ENCODE measurements at regions not wholly inside any gene's neighbourhood (a gene's known extent, or its start where the extent isn't known, plus 50 kb on each side); places are given as distances from the start of the nearest gene placed in this dataset.
A peak's percentile ranks its signal among the peaks of the same experiment; 100 is the strongest.
"Not testable (repeated sequence)": the region's sequence is repeated elsewhere in the genome, so short reads cannot be mapped to it uniquely, and the experiment has no call there.

- H3K27ac Mint-ChIP-seq, H3K27me3 Mint-ChIP-seq, H3K36me3 Mint-ChIP-seq, H3K9me3 Mint-ChIP-seq, ATAC-seq, H3K4me1 Mint-ChIP-seq, H3K4me3 Mint-ChIP-seq: not testable (repeated sequence)
Observed at GRCh38 chr7:21344900-21345299, 83.0 kb upstream of the SP4 start.

- H3K27ac Mint-ChIP-seq: no peak overlapping the region
- H3K27me3 Mint-ChIP-seq: no peaks in the 10 kb centered on the region
- no peaks in the 10 kb centered on the region for H3K9me3 Mint-ChIP-seq
- no peaks in the 10 kb centered on the region for H3K36me3 Mint-ChIP-seq
- H3K4me3 Mint-ChIP-seq: no peak overlapping the region
- H3K4me1 Mint-ChIP-seq: no peaks in the 10 kb centered on the region
- ATAC-seq: no peak
Observed at GRCh38 chr7:21345361-21345760, 82.5 kb upstream of the SP4 start.

- Mint-ChIP-seq H3K27me3 (no peaks in the 10 kb centered on the region), H3K4me3 (no peak overlapping the region), H3K9me3 (no peaks in the 10 kb centered on the region), H3K27ac (no peak overlapping the region), H3K4me1 (no peaks in the 10 kb centered on the region), H3K36me3 (no peaks in the 10 kb centered on the region)
- ATAC-seq: no peak
Observed at GRCh38 chr7:21346297-21346696, 81.6 kb upstream of the SP4 start.

- no peaks in the 10 kb centered on the region for H3K9me3 Mint-ChIP-seq
- peaks cover 47% of the 10 kb centered on the region for H3K4me1 Mint-ChIP-seq
- no peaks in the 10 kb centered on the region for H3K27me3 Mint-ChIP-seq
- H3K27ac Mint-ChIP-seq: peak overlapping the region; percentile 81
- H3K4me3 Mint-ChIP-seq: peak overlapping the region; percentile 67
- peak; percentile 92 for ATAC-seq
- no peaks in the 10 kb centered on the region for H3K36me3 Mint-ChIP-seq
Observed at GRCh38 chr7:21352540-21353387, 75.1 kb upstream of the SP4 start.

- Mint-ChIP-seq H3K4me1 (peaks cover 47% of the 10 kb centered on the region), H3K9me3 (no peaks in the 10 kb centered on the region), H3K27me3 (no peaks in the 10 kb centered on the region), H3K36me3 (no peaks in the 10 kb centered on the region), H3K4me3 (no peak overlapping the region), H3K27ac (peak overlapping the region; percentile 81)
- no peak for ATAC-seq
Observed at GRCh38 chr7:21353388-21353780, 74.5 kb upstream of the SP4 start.

GRCh38 chr7:21354284-21354683, 73.6 kb upstream of the SP4 start:
- Mint-ChIP-seq H3K4me3 (peak overlapping the region; percentile 27), H3K9me3 (no peaks in the 10 kb centered on the region), H3K36me3 (no peaks in the 10 kb centered on the region), H3K4me1 (peaks cover 55% of the 10 kb centered on the region), H3K27me3 (no peaks in the 10 kb centered on the region), H3K27ac (peak overlapping the region; percentile 81)
- ATAC-seq: no peak

- ATAC-seq: peak; percentile 91
- H3K27ac Mint-ChIP-seq: peak overlapping the region; percentile 81
- H3K27me3 Mint-ChIP-seq: no peaks in the 10 kb centered on the region
- no peaks in the 10 kb centered on the region for H3K9me3 Mint-ChIP-seq
- H3K4me3 Mint-ChIP-seq: no peak overlapping the region
- H3K4me1 Mint-ChIP-seq: peaks cover 61% of the 10 kb centered on the region
- H3K36me3 Mint-ChIP-seq: no peaks in the 10 kb centered on the region
Observed at GRCh38 chr7:21355406-21355874, 72.4 kb upstream of the SP4 start.

GRCh38 chr7:21356616-21357015, 71.3 kb upstream of the SP4 start:
- H3K27ac Mint-ChIP-seq: peak overlapping the region; percentile 81
- no peaks in the 10 kb centered on the region for H3K36me3 Mint-ChIP-seq
- peaks cover 65% of the 10 kb centered on the region for H3K4me1 Mint-ChIP-seq
- no peak for ATAC-seq
- no peak overlapping the region for H3K4me3 Mint-ChIP-seq
- H3K27me3 Mint-ChIP-seq: no peaks in the 10 kb centered on the region
- no peaks in the 10 kb centered on the region for H3K9me3 Mint-ChIP-seq

GRCh38 chr7:21357151-21358097, 70.5 kb upstream of the SP4 start:
- Mint-ChIP-seq H3K36me3 (no peaks in the 10 kb centered on the region), H3K4me3 (no peak overlapping the region)

GRCh38 chr7:21358648-21359047, 69.2 kb upstream of the SP4 start:
- Mint-ChIP-seq H3K4me1 (peaks cover 50% of the 10 kb centered on the region), H3K9me3 (no peaks in the 10 kb centered on the region), H3K36me3 (no peaks in the 10 kb centered on the region), H3K4me3 (no peak overlapping the region), H3K27me3 (no peaks in the 10 kb centered on the region), H3K27ac (no peak overlapping the region)
- no peak for ATAC-seq

More at GRCh38 chr7:21357151-21358097, 70.5 kb upstream of the SP4 start:
- ATAC-seq: no peak
- peaks cover 63% of the 10 kb centered on the region for H3K4me1 Mint-ChIP-seq
- H3K27me3 Mint-ChIP-seq: no peaks in the 10 kb centered on the region
- H3K9me3 Mint-ChIP-seq: no peaks in the 10 kb centered on the region
- H3K27ac Mint-ChIP-seq: peak overlapping the region; percentile 81

GRCh38 chr7:21359163-21359562, 68.7 kb upstream of the SP4 start:
- Mint-ChIP-seq H3K27ac (peak overlapping the region; percentile 43), H3K27me3 (no peaks in the 10 kb centered on the region), H3K4me3 (no peak overlapping the region), H3K4me1 (peaks cover 45% of the 10 kb centered on the region), H3K9me3 (no peaks in the 10 kb centered on the region), H3K36me3 (no peaks in the 10 kb centered on the region)
- ATAC-seq: no peak

GRCh38 chr7:21361413-21362125, 66.3 kb upstream of the SP4 start:
- Mint-ChIP-seq H3K9me3 (no peaks in the 10 kb centered on the region), H3K4me1 (peaks cover 23% of the 10 kb centered on the region), H3K4me3 (no peak overlapping the region), H3K27me3 (no peaks in the 10 kb centered on the region), H3K27ac (no peak overlapping the region), H3K36me3 (no peaks in the 10 kb centered on the region)
- ATAC-seq: no peak

- H3K27ac Mint-ChIP-seq: no peak overlapping the region
- H3K9me3 Mint-ChIP-seq: peaks cover 3% of the 10 kb centered on the region
- no peaks in the 10 kb centered on the region for H3K27me3 Mint-ChIP-seq
- H3K36me3 Mint-ChIP-seq: peaks cover 6% of the 10 kb centered on the region
- ATAC-seq: no peak
- no peak overlapping the region for H3K4me3 Mint-ChIP-seq
- peaks cover 8% of the 10 kb centered on the region for H3K4me1 Mint-ChIP-seq
Observed at GRCh38 chr7:21364801-21365271, 63.0 kb upstream of the SP4 start.

- Mint-ChIP-seq H3K4me3 (no peak overlapping the region), H3K36me3 (peaks cover 6% of the 10 kb centered on the region), H3K9me3 (peaks cover 3% of the 10 kb centered on the region), H3K27ac (no peak overlapping the region), H3K27me3 (no peaks in the 10 kb centered on the region), H3K4me1 (peaks cover 15% of the 10 kb centered on the region)
- ATAC-seq: no peak
Observed at GRCh38 chr7:21365866-21366624, 61.8 kb upstream of the SP4 start.
